HG02970 (cell line): ENCODE measurements at regions not wholly inside any gene's neighbourhood (a gene's known extent, or its start where the extent isn't known, plus 50 kb on each side); places are given as distances from the start of the nearest gene placed in this dataset.
"Not testable (repeated sequence)": the region's sequence is repeated elsewhere in the genome, so short reads cannot be mapped to it uniquely, and the experiment has no call there.

Source experiments
- ATAC-seq: cut with Tn5 transposase; IDR thresholded peaks from one replicate; pipeline ENCODE4 v1.9.1; 2021; ENCODE audit warnings: mild to moderate bottlenecking, moderate library complexity, moderate number of reproducible peaks; ENCODE audit not compliant: unreplicated experiment, low FRiP score

DNA sequence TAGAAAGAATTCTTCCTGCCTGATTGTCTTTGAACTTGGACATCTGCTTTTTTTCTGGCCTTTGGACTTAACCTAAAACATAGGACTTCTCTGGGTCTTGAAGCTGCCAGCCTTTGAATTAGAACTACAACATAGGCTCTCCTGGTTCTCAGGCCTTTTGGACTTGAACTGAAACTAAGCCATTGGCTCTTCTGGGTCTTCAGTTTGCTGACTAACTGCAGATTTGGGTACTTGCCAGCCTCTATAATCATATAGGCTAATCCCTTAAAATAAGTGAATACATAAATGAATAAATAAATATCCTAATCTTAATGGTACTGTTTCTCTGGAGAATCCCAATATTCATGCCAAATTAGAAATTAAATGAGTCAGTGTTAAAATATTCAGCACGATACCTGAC is 473.4 kb upstream of the PAPPA start:
- no peak for ATAC-seq

DNA sequence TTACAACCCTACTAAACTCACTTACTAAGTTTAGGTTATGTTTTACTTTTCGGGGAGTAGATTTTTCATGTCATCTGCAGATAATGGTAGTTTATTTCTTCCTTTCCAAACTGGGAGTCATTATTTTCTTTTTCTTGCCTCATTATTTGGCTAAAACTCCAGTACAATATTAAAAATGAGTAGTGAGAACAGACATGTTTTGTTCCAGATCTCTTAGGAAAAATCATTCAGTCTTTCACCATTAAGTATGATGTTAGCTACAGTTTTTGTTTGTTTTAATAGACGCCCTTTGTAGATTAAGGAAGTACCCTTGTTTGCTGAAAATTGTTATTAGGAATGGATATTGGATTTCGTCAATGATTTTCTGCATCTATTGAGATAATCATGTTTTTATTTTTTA is 472.0 kb upstream of the PAPPA start:
- ATAC-seq: no peak

DNA sequence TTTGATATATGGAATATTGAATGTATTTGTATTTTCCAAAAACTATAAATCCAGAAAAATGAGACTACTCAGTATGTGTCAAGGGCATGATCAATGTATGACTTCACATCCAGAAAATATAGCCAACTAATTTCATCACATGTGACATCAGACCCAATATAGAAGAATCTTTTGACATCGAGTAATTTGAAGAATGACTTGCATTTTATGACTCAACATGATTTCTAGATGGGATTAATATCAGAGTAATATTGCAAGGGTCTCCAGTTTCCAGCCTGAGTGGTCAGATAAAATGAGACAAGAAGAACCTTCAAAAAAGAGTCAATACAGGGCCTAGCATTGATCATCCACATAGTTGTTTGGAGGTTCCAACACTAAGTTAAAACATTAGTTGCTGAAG is 467.5 kb upstream of the PAPPA start:
- ATAC-seq: no peak

DNA sequence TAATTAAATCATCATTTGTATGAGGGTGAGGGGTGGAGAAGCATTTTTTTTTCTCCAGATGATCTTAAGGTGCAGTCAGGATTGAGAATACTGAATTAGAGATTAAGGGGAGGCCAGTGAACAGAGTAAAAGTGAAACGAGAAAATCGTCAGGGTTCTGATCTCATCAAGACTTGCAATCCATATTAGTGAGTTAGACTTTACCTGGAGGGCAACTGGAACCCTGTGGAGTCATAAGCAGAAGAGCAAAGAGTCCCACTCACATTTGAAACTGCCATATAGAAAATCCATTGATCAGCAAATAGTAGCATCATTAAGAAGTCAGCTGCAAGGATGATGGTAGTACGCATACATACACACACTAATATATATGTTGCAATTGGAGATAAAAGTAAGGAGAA is 466.2 kb upstream of the PAPPA start:
- no peak for ATAC-seq

DNA sequence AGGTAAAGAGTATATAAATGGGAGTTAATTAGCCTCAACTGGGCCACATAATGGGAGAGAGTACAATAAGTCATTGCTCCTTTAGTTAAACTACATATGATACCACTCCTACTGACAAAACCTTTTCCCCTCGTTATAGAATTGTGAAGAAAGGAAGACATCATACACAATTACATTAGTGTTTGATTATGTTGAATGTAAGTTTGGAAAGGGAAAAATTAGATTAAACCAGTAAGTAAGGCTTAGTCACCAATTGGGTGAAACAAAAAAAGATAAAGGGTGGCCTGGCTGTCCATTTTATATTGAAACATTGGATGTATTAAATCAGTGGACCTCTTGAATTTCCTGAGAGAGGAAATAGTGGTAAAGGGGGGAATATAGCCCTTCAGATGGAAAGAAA is 464.3 kb upstream of the PAPPA start:
- ATAC-seq: no peak

DNA sequence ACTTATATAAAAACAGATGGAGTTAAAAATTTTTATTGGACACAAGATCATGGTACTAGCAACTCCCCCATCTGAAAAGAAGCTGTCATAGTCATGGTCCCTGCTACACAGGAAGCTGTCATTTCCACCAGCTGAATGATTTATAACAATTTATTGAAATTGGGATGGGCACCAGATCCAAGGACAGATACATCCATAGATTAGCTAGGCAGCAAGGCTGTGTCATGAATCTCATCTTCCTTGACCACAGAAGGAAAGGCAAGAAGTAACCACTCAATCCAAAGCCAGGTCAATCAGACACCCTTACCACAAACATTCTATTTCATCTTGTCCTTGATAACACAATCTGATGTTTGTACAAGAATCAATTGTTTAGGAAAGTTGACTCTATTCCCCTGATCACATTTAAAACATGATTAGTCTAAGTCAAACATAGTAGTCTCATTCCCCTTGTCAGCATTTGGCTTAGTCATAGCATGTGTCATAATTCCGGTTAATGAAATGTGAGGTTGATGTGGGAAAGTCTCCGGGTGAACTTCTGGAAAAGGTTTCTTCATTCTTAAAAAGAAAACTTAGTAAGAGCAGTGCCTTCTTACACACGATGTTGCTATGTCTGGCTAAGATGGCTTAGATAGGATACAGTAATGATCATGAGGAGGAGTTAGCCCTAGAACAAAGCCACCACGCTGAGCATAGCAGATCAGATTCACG is 462.6 kb upstream of the PAPPA start:
- ATAC-seq: no peak

DNA sequence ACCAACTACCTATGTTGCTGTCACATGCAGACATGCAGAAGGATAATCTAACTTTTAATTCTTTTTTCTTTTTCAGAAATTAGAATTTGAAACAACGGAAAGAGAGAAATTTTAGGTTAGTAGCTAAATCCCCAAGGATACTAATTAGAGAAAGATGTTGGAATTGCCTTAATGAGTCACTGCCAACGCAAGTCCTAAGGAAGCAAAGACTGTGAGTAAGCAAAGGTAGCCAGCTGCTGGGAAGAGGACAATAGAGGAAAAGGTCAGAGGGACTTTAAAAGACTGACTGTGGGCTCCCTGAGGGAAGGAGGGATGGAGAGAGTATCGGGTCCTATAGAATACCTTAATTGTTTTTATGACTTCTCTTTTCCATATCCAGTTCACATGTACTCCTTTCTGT is 461.9 kb upstream of the PAPPA start:
- no peak for ATAC-seq

DNA sequence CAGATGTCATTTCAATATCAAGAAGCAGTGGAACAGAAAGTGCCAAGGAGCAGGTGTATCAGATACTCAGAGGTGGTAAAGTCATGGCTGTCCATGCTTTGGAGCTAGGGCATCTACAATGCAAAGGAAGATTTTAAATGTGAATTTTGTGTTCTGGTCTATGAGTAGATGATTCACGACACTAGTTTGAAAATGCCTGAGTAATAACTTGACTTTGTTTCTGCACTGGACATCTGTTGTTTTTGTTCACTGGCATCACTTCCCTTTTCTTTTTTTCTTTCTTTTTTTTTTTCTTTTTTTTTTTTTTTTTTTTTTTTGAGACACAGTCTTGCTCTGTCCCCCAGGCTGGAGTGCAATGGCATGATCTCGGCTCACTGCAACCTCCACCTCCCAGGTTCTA is 460.7 kb upstream of the PAPPA start:
- ATAC-seq: not testable (repeated sequence)

DNA sequence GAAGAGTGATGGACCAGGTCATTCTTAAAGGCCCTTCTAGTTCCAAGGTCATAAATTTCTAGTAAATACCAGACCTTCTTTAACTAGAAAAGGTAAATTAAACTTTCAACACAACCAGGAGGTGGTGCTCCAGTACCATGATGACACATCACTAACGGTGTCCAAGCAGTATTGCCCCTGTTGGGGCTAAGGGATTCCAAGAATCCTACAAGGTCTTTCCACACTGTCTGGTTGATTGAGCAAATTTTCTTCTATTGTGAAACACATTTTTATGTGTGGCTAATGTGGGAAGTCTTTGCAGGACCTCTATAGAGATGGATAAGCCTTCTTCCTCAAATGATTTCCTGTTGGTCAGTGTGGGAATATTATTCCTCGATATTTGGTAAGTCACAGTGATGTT is 459.6 kb upstream of the PAPPA start:
- ATAC-seq: no peak

DNA sequence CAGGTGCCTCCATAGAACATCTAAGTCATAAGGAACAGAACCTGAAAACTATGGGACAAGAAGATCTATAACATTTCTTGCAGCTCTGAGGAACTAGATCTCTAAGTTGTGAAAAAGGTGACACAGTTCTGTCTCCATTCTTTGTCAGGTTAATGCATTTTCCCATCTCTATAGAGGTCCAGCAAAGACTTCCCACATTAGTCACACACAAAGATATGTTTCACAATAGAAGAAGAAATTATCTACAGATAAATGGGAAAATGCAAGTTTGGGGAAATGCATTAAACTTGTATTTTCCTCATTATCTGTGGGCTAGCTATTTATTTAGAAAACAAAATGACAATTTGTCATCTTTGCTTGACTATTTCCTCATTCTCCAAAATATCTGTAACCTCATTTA is 458.6 kb upstream of the PAPPA start:
- no peak for ATAC-seq

DNA sequence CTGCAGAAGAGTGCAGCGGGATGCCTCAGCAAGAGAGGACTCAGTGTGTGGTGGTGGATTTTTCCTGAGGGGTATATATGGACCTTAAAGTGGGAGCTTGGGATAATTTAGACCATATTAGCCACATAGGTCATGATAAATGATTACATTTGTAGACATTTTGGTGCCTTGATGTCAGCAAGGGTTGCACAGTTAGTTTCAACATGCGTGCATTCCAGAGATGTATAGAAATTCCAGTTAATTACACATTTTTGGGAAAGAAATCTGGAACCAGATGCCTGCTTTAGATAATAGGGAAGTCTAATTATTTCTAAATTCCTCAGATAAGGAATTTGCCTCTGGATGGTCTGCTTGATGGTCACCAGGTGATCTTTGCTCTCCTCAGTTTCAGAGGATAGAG is 440.6 kb upstream of the PAPPA start:
- ATAC-seq: no peak

DNA sequence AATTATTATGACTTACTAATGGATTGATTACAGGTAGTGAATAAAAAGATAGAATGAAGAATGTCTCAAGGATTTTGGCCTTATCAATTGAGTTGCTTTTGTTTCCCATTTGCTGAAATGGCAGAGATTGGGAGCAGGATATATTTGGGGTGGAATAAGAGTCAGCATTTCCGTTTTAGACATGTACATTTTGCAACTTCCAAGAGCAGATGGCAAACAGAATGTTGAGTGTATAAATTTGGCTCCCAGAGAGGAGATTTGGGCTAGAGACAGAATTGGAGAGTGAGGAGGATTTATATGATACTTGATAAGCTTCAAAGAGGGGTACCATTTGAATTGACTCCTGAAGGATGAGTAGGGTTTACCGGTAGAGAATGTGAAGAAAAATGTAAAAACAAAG is 437.9 kb upstream of the PAPPA start:
- ATAC-seq: no peak

DNA sequence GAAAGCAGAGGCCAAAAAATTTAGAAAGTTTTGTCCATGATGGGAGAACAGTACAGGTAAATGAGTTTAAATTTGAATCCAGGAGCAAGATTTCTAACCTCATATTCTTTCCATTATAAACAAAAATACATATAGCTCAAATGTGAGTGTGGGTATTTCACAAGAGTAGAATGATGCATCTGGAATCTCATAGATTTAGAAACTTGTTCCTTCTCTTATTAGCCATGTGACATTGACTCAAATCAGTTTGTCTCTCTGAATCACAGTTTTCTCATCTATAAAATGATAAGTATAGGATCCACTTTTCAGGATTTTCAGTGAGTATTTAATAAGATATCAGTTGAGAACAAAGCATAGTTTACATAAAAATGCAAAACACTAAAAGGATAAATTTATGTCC is 436.3 kb upstream of the PAPPA start:
- no peak for ATAC-seq

DNA sequence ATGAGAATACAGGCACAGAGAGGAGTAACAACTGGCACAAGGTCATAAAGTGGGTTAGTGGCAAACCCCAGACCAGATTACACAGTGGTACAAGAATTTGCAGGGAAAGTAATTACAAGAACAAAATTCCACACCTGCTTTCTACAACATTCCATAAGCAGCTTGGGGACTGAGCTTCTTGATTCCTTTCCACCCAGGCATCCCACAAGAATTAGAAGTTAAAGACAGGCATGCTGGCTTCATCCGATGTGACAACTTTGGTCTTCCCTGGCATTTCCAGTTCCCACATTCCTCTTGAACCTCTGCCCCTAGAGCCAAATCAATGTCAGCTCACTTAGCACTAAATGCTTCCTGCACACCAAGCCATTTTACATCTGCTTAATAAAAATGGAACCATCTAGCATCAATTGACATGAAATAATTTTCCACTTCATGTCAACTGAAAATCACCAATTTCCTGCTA is 435.8 kb upstream of the PAPPA start:
- no peak for ATAC-seq

DNA sequence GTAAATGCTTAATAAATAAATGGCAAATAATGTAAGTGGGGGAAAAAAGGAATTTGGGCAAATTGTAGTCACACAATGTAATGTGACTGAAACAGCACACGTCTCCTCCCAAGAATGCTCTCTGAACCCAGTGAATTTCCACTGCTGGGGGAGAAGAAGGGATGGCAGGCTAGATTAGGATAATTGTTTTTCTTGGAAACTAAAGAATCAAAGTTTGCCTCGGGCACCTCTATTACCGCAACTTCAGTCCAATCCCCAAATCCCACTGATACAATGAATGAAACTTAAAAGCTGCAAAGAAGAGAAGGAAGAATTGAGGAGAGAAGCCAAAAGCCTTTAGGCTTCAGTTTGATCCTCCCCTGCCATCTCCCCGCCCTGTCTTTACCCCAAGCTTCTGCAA is 423.2 kb upstream of the PAPPA start:
- ATAC-seq: no peak

DNA sequence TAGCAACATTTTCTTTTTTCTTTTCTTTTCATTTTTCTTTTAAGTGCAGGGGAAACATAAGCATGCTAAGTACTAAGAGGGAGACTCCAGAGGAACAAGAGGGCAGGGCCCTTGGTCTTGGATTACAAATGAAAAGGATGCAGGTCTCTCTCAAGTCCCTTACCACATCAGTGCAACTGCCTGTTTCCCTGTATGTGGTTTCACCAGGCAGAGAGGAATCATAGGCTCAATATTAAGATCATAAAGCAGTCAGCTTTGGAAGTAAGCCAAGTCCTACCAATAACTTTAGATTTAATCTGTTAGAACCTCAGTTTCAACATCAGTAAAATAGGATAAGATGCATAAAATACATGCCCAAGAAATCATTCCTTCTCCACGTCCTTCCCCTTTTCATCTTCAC is 422.7 kb upstream of the PAPPA start:
- ATAC-seq: no peak

DNA sequence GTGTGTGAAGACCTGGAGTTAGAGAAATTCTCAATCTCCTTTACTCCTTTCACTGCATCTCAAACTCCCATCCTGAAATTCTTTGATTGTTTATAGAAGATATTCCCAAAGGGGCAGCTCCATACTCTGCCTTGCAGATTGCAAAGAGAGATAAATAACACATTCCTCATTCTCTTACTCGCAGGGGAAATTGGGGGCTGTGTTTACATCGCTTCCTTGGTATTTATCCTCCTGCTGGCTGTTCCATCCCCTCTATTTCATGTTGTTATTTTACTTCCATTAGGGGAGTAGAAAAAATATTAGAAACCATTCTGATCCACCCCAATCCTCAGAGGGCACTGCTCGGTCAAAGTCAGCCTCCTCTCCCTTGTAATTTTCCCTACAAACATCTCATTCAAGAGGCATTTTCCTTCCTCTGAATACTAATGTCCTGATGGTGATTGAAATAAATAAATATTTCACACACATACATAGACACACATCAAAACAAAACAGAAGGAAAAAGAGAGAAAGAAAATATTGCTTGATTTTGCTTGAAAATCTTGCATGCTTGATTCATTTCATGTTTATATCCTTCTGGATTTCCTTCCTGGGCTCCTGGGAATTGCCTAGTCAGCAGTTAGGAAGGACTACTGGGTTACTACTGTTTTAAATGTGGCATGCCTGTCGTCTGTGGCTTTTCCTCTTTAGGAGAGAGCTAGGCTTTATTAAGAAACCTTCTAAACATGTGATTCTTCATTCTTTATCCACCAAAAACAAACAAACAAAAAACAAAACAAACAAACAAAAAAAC is 420.1 kb upstream of the PAPPA start:
- ATAC-seq: no peak

DNA sequence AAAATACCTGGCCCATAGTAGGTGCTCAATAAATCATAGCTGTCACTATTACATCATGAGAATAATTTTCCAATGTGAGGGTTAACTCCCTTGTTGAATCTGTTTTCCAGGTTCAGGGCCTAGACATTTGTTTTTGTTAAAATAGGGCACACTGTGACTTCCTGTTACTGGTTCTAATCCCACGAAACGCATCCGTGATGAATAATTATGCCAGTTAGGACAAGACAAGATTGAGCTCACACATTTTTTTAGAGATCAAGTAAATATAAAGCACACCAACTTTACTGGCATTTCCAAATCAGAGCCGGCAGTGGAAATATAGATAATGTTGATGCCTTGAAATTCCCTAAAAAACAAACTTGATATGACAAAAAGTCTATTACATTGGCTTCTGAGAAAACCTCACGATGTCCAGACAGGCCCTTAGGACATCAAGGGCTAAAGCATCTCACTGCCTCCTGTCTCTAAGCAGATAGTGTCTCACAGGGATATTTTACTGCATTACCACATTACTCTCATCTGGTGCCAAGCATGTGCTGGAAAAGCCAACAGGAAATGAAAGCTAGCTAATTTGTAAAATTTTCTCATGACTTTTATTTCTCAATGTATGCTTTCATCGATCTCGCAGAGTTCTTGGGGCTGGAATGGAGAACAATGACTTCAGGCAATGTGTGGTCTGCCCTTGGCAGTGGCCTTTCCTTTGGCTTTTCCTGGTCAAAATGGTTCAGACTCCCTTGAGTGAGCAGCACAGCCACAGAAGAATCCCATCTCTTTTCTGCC is 414.3 kb upstream of the PAPPA start:
- ATAC-seq: no peak

DNA sequence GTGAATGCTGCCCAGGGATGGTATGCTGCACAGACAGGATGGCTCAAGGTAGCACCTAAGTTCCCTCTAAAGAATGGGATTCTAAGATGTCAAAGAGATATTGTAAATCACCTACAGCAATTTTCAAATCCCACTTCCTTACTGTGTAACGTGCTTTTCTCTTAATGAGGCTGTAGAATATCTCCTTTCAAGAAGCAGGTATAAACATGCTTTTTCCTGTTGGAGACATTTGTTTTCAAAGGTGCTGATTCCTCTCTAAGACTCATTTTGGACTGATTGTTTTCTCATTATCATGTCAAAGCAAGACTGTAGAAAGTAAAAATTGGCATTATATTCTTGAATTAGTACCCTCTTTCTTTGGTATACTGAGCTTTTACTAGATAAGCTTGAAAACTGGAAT is 412.6 kb upstream of the PAPPA start:
- ATAC-seq: no peak

DNA sequence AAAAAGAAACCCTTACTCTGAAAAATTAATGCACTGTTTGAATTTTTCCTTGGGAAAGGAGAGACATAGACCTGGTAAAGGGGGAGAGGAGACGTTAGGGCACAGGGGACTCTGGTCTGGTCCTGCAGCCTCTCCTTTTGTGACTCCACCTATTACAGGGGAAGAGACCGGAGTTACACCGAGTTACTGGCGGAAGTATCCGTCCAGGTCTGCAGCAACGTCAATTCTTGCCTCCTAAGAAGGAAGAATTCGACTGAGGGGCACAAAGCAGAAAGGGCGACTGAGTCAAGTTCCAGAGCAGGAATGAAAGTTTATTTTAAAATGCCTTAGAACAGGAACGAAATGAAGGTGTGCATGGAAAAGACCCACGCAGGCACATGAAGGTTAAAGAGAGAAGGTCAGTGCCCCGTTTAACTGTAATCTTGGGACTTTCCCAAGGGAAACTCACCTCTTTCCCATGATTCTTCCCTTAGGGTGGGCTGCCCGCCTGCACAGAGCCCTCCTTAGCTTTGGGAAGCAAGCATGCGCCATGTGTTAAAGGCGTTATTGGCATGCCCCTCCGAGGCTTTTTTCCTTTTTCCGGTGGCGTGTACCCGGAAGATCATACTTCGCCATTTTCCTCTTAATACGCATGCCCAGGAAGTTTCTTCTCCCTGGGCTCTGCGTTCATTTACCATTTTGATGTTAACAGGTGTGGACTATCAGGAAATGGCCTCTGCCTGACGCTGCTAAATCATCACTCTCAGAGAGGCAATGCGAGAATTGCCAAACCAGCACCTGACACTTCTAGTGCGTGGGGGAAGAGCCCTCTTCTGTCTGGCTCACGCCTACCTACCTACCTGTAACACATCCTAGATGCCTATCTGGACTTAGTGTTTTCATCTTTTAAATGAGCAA is 409.6 kb upstream of the PAPPA start:
- ATAC-seq: no peak
